HG02588 (cell line): ENCODE measurements at regions not wholly inside any gene's neighbourhood (a gene's known extent, or its start where the extent isn't known, plus 50 kb on each side); places are given as distances from the start of the nearest gene placed in this dataset.

Source experiments
- ATAC-seq: cut with Tn5 transposase; IDR thresholded peaks from one replicate; pipeline ENCODE4 v1.9.1; 2021; ENCODE audit warnings: mild to moderate bottlenecking, moderate library complexity; ENCODE audit not compliant: unreplicated experiment

- no peak for ATAC-seq
Observed at GRCh38 chr5:109944461-109944860, 254.7 kb downstream of the MAN2A1 start.

GRCh38 chr5:109945097-109945678, 255.5 kb downstream of the MAN2A1 start:
- ATAC-seq = peak; percentile 78

GRCh38 chr5:109945723-109946480, 256.2 kb downstream of the MAN2A1 start:
- no peak for ATAC-seq

- ATAC-seq = no peak
Observed at GRCh38 chr5:109946610-109947009, 256.9 kb downstream of the MAN2A1 start.

GRCh38 chr5:109947667-109948066, 257.9 kb downstream of the MAN2A1 start:
- no peak for ATAC-seq

- no peak for ATAC-seq
Observed at GRCh38 chr5:109950634-109951033, 260.9 kb downstream of the MAN2A1 start.

GRCh38 chr5:109951348-109951747, 261.6 kb downstream of the MAN2A1 start:
- no peak for ATAC-seq

- ATAC-seq = no peak
Observed at GRCh38 chr5:109951758-109952157, 262.0 kb downstream of the MAN2A1 start.

GRCh38 chr5:109953761-109954160, 264.0 kb downstream of the MAN2A1 start:
- no peak for ATAC-seq

- ATAC-seq = no peak
Observed at GRCh38 chr5:109956884-109957283, 267.2 kb downstream of the MAN2A1 start.

GRCh38 chr5:109958082-109958481, 268.4 kb downstream of the MAN2A1 start:
- ATAC-seq = no peak

- no peak for ATAC-seq
Observed at GRCh38 chr5:109959652-109960051, 269.9 kb downstream of the MAN2A1 start.

GRCh38 chr5:109961751-109962150, 272.0 kb downstream of the MAN2A1 start:
- ATAC-seq = no peak

GRCh38 chr5:109962882-109963603, 273.3 kb downstream of the MAN2A1 start:
- ATAC-seq = no peak

GRCh38 chr5:109964136-109964535, 274.4 kb downstream of the MAN2A1 start:
- ATAC-seq = no peak

- ATAC-seq = no peak
Observed at GRCh38 chr5:109965634-109966033, 275.9 kb downstream of the MAN2A1 start.

- ATAC-seq = no peak
Observed at GRCh38 chr5:109971968-109972367, 282.2 kb downstream of the MAN2A1 start.

GRCh38 chr5:109981979-109982378, 292.3 kb downstream of the MAN2A1 start:
- no peak for ATAC-seq

GRCh38 chr5:109982966-109983534, 293.3 kb downstream of the MAN2A1 start:
- ATAC-seq = no peak

- no peak for ATAC-seq
Observed at GRCh38 chr5:109986726-109987125, 297.0 kb downstream of the MAN2A1 start.

- no peak for ATAC-seq
Observed at GRCh38 chr5:109987355-109987754, 297.6 kb downstream of the MAN2A1 start.

GRCh38 chr5:109987970-109988369, 298.2 kb downstream of the MAN2A1 start:
- ATAC-seq = no peak
